ENCODE measurements at regions not wholly inside any gene's neighbourhood (a gene's known extent, or its start where the extent isn't known, plus 50 kb on each side); places are given as distances from the start of the nearest gene placed in this dataset.
A peak's percentile ranks its signal among the peaks of the same experiment; 100 is the strongest.
"Not testable (repeated sequence)": the region's sequence is repeated elsewhere in the genome, so short reads cannot be mapped to it uniquely, and the experiment has no call there.

DNA sequence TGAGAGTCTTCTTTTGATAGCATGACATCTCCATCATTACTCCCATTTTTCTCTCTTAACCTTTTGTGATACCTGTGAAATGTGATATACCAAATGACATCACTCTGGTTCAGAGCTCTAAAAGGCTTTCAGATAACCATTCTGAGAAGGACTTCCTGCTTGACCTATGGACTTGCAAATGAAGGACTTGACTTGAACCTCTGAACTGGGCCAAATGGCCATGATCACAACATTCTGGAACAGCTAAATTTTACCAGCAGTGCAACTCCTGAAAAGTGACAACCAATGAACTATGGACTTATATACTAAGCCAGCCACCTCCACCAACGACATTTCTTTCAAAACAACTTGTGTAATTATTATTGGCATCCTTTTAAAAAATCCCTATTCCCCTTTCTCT lies 1085.8 kb upstream of the CITED2 start:
- no peak for DNase-seq (ENCODE audit: low read depth)

DNA sequence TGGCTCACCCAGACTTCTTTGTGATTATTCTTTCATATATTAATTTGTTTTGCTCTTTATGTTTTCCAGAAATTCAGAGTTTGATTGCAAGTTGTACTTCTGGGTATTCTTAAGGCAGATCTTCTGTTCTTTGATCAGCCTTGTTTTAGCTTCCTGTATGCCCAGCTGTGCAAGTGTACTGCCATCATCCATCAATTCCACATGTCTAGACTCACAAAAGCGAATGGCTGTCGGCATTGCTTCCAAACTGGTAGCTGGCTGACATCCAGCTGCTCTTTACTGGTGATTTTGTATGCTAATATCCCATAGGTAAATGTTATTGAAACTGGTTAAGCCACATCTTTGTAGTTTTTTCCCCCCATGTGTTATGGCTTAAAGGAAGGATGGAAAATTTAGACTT lies 1084.8 kb upstream of the CITED2 start:
- no peak for DNase-seq (ENCODE audit: low read depth)

DNA sequence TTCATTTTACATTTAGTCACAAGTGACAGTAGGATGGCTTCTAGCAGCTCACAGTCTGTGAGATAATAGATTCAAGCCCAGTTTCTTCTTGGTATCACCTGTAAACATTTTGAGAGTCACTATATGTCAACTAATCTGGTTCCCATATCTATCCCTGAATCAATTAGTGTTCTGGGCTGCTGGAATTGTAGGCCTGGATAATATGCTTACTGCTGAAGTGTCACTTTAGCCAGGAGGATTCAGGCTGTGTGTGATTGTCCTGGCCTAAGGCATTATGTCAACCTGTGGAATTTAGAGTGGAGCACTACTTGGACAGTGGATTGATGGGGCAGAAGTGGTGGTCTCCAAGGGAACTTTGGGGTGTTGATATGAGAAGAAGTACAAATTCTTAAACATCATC lies 1071.8 kb upstream of the CITED2 start:
- DNase-seq (ENCODE audit: low read depth): no peak

DNA sequence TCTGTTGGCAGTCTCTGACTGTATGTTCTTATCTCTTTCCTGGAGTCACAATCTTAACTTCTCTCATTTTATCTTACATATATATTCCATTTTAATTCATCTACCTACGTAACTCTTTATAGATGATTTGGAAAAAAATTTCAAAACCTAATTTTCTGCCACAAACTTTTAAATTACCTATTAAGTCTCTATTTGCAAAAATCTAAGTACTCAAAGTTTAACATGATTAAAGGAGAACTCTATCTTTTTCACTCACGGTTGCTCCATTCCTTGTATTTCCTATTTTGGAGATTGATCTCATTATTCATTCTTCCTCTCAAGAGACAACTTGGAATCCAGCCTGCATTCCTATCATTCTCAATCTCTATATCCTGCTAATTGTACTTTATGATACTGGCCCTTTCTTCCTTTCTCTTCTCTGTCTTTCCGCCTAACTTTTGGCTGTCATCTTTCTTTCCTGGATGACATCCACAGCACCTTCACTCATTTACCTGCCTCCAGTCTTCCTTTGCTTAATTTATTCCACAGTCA lies 1071.1 kb upstream of the CITED2 start:
- DNase-seq (ENCODE audit: low read depth): peak; percentile 81

DNA sequence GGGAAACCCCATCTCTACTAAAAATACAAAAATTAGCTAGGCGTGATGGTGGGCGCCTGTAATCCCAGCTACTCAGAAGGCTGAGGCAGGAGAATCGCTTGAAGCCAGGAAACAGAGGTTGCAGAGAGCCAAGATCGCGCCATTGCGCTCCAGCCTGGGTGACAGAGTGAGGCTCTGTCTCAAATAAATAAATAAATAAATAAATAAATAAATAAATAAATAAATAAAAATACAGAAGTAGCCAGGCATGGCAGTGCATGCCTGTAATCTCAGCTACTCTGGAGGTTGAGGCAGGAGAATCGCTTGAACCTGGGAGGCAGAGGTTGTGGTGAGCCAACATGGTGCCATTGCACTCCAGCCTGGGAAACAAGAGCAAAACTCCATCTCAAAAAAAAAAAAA lies 1068.7 kb upstream of the CITED2 start:
- DNase-seq (ENCODE audit: low read depth): not testable (repeated sequence)

DNA sequence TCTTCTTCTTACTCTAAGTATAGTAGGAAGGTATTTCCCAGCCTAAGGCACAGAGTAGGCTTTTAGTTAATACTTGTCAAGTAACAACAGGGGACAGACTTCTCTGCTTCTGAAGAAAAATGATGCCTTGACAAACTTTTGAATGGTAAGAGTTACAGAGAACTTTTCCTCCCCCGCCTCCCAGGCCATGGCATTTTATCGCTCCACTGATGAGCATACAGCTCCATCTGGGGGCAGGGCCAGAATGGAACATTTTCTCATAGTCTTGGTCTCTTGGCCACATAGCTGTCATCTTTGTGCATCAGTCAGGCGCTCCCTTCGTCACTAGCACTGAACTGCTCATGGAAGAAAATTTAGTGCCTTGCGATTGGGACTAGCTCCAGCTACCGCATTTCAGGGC lies 1066.8 kb upstream of the CITED2 start:
- peak; percentile 71 for DNase-seq (ENCODE audit: low read depth)

DNA sequence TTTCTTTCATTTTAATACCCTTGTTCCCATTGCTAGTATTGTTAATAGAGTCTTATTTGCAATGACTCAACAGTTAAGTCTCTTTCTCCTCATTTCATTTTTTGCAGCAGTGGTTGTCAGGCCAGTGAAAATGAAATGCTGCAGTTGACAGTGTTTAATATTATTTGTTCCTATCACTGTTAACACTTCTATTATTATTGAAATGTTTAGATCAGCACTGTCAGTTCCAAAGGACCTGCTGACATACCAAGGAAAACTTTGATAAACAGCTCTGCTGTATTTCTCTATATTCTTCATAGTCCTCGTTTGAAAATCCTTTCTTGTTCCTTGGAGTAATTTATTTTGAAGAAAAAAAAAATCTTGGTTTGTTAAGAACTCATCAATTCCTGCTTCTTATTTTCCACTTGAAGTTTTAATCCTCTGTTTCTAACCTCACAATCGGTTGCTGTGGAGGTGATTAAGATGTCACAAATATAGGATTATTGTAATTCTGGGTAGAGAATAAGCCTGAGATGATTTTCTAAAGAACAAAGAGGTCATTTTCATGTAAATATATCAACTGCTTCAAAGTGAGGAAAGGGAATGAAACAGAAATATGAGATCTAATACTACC lies 1065.9 kb upstream of the CITED2 start:
- no peak for DNase-seq (ENCODE audit: low read depth)

DNA sequence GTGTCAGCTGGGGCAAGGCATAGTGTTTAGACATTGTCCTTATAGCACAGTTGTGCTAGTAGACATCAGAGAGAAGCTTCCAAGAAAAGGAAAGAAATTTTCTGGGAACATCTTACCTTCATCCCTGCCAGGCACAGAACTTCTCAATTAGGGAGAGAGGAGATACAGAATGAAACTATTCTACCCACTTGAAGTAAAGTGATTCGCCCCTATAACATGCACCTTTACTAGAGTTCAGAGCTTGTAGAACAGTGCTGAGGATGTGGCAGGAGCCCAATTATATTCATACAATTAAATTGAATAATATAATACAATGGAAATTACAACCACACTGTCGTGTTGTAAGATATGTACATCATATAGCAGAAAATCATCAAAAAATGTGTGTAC lies 1063.9 kb upstream of the CITED2 start:
- DNase-seq (ENCODE audit: low read depth): peak; percentile 47

DNA sequence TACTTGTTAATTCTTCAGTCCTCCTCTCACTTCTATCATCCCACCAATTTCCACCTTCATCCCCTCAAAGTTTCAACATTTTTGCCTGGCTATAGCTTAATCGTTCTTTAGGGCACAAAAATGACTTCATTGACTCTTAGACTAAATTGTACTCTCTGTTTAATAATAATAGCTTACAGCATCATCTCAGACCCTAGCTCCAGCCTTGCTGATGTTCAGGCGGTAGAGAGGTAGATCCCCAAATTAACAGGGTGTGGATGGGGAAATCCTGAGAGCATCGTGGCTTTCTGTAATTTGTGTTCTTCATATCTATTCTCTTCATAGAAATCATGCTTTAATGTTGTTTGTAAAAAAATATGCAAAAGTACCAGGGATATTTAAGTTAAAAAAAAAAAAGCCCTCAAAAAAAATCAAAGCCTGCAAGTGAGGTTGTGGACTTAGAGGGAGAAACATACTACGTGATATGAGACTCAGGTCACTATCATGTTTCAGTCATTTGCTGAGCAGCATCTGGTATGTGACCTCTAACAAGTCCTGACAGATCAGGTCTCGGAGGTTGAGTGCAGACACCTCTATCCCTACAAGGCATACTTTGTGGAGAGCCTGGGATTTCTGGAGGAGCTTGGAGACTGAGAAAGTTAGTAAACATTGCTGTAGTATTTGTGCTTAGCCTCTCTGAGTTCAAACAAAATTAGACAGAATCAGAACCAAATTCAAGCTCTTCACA lies 1063.3 kb upstream of the CITED2 start:
- no peak for DNase-seq (ENCODE audit: low read depth)

DNA sequence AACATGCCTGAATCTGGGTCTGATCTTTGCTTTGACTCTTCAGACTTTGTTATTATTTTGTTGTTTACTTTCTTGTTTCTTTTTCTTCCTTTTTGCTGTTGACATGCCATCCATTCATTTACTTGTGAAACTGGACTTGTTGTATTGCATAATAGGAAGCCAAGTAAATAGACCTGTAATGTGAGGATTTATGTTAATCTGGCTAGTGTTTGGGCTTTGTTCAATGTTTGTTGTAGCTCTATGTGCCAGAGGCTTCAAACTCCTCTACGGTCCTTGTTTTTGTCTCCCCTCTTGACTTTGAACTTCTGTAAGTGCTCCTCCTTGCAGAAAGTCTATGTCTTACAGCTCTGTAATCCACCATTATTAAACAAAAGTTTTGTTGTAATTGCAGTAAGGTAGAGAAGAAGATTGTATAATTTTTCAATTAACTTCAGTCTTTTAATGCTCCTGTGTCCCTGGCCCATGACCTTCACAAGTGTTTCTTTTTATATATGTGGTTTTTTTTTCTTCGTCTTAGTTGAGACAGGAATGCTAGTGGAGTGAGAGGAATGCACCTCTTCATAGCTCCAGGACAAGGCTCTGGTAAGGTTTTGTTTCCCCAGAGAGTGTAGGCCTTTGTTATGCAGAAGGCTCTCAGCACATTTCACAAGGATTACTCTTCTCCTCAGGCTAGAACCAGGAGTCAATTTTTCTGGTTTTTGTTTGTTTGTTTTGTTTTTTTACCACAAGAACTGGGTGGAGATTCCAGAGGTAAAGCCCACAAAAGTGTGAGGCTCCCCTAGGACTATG lies 1061.8 kb upstream of the CITED2 start:
- DNase-seq (ENCODE audit: low read depth): peak; percentile 95

DNA sequence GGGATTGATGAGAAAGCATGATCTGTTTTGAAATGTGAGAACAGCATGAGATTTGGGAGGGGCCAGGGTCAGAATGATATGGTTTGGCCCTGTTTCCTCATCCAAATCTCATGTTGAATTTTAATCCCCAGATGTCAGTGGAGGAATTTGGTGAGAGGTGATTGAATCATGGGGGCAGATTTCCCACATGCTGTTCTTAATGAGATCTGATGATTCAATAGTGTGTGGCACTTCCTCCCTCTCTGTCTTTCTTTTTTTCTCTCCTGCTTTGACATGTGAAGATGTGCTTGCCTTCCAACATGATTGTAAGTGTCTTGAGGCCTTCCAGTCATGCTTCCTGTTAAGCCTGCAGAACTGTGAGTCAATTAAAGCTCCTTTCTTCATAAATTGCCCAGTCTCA lies 1060.3 kb upstream of the CITED2 start:
- peak; percentile 74 for DNase-seq (ENCODE audit: low read depth)

DNA sequence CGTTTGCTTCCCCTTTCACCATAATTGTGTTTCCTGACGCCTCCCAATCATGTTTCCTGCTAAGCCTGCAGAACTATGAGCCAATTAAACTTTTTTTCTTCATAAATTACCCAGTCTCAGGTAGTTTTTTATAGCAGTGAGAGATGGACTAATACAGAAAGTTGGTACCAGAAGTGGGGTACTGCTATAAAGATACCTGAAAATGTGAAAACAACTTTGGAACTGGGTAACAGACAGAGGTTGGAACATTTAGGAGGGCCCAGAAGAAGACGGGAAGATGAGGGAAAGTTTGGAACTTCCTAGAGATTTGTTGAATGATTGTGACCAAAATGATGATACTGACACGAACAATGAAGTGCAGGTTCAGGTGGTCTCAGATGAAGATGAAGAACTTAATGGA lies 1058.6 kb upstream of the CITED2 start:
- DNase-seq (ENCODE audit: low read depth): no peak

DNA sequence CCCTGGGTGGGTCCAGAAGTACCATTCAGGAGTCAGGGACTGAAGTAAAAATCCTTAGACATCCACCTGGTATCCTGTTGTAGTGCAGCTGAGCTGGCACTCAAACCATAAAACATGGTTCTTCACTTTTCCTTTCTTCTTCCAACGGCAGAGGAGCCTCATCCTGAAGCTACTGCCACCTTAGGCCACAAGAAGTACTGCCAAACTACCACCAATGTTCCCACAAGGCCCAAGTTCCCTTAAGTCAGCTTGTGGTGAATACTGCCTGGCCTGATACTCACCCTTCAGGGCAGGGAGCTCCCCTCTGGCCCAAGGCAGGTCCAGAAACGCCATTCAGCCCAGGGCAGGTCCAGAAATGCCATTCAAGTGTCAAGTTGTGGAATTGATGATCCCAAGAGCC lies 1053.4 kb upstream of the CITED2 start:
- DNase-seq (ENCODE audit: low read depth): no peak

DNA sequence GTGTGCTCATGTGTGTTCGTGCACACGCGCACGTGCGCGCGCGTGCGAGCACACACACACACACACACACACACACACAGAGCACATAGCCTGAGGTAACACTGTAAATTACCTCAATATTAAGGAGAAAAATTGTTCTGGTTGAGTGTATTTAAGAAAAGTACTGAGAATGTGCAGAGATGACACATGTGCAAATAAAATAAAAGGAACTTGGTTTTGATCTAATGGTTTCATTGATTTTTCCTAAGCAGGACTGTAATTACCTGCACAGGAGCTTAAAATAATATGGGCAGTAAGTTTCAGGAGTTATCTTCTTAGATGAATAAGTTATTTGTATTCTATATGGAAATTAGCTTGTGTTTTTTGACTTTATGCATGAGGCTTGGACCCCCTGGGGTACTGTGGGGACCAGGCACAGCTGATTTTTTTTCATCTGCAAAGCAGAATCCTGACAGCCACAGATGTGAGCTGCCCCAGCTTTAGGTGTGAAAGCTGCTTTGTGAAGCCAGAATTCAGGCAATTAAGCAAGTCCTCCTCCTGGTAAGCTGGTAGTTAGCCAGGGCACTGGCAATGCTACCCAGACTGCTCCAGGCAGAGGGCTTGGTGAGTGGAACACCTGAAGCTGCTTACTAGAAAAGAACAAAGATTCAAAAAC lies 1040.6 kb upstream of the CITED2 start:
- no peak for DNase-seq (ENCODE audit: low read depth)

DNA sequence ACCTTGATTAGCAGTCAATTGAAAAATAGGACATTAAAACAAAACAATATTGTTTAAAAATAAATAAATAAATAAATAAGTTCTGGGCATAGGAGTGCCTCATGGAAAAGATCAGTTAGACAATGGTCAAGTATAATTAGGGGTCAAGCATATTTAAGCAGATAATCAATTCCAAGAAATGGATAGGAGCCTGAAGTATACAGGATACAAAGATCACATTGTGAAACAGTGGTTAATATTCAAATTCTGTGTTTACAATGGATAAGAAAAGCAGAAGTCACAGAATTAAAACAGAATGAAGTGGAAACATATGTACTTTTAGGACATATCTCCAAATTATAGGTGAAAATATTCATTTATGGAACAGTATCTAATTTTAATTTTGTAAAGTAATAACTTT lies 1028.6 kb upstream of the CITED2 start:
- no peak for DNase-seq (ENCODE audit: low read depth)

DNA sequence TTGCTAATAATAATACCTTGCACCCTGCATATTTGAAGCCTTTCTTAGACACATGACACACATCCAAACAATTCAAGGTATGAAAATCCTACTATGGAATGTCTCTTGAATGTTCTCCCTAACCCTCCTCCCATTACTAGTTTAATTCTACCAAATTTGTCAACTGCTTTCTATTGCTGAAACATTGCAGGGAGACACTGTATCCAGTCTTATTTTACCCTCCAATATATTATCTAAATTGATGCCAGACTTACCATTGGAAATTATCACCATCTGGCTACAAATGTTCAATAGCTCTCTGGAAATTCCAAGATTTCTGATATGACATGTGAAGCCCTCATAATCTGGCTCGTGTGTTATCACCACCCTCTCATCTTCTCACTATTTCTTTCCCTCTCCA lies 1027.3 kb upstream of the CITED2 start:
- peak; percentile 70 for DNase-seq (ENCODE audit: low read depth)

DNA sequence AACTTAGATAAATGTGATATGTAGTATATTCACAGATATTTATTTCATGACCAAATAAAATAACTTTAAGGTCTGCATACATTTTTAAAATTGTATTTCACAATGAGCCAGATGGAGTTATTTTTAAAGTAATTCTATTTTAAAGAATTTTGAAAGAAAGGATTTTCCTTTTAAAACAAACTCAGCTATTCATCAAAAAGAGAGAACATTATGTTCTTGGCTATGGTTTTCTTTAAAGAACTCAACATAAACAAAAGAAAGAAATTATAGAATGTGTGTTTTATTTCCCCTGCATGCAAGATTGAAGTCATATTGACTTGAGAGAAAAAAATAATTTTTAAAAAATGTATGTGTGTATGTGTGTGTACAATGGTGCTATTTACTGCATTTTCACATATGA lies 1023.6 kb upstream of the CITED2 start:
- peak; percentile 25 for DNase-seq (ENCODE audit: low read depth)

DNA sequence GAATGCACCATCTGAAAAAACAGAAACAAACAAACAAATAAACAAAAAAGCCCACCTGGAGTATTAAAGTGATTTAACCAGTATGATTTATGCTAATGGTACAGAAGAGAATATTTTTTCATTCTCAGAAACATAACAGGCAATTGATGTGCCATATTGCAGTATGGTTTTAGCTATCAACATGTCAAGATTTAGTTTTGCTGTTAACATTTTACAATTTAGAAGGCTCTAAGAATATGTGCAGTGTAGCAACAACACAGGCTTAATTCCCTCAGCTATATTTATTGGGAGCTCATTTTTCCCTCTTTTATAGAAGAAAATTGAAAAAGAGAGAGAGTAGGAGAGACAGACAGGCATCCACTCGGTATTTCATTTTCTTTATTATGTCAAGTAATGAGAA lies 1022.7 kb upstream of the CITED2 start:
- no peak for DNase-seq (ENCODE audit: low read depth)

DNA sequence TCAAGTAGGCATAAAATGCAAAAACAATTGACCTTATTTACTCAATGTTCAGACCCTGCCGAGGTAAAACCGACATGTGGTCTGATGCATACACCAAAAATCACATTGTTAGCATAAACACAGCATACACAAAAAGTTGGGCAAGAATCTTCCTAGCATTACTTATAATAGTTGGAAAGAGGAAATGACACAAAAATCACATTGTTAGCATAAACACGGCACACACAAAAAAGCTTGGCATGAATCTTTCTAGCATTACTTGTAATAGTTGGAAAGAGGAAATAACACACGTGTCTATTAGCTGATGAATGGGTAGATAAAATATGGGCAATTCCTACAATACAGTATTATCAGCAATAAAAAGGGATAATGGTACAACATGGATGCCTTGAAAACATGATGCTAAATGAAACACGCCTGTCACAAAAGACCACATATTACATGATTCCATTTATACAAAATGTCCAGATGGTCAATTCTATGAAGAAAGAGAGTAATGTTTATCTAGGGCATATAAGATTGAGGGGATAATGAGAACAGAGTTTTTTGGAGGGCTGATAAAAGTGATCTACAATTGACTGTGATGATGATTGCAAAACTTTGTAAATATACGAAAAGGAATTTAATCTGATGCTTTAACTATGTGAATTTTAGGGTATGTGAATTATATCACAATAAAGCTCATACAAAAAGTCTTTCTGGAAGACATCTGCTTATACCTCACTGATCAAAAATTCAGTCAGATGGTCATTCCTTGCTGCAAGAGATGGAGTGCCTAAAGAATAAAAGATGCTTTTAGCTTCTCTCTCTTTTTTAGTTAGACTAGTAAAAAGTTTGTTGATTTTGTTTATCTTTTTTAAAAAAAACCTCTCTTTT lies 1019.5 kb upstream of the CITED2 start:
- peak; percentile 90 for DNase-seq (ENCODE audit: low read depth)

DNA sequence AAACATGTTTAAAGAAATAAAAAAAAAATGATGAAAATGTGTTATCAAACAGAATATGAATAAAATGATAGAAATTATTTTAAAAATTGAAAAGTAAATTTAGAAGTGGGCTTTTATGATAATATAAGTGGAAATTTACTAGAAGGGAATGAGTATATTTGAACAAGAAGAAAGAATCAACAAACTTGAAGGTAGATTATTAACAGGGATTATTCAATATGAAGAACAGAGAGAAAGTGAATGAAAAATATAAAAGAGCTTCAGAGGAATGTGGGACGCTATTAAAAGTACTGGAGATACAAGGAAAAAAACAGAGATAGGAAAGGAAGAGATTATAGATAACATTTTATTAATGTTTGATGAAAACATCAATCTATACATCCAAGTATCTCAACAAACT lies 1014.4 kb upstream of the CITED2 start:
- DNase-seq (ENCODE audit: low read depth): no peak

DNA sequence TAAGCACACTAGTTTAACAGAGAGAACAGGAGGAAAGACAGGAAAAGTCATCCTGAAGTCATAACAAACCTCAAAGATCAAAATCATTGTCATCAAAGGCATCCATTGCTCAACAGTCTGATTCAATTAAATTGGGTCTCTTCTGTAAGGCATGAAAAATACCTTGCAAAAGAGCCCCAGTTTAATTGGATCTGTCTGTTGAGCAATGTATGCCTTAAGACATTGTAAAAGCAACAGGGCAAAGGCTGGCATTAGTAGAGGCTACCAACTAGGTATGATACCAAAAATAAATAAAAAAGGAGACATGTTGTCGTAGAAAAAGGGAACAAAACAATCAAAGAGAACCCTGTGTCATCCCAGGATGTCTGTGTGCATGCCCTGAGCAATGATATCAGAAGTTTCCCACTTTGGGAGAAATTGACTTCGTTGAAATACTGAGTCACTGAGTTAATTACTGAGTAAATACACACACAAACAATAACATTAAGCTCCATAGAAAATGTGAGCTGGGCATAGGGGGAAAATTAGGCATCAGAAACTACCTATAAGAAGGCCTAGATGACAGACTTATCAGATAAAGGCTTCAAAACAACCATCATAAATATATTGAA lies 1013.8 kb upstream of the CITED2 start:
- no peak for DNase-seq (ENCODE audit: low read depth)
